Left ventricle myocardium superior (tissue), 1 donor: ENCODE measurements at regions not wholly inside any gene's neighbourhood (a gene's known extent, or its start where the extent isn't known, plus 50 kb on each side); places are given as distances from the start of the nearest gene placed in this dataset.

Experiments
- ATAC-seq: fragments of 200-7000 bp; cut with Tn5 transposase; one replicate; pipeline ENCODE4 v1.9.1; 2020; ENCODE audit warnings: mild to moderate bottlenecking, moderate library complexity
- DNase-seq: peaks from one replicate; pipeline ENCODE4 v3.0.0-alpha.2; 2020
- intact Hi-C: fragments of 100-400 bp; cut with micrococcal nuclease; formaldehyde crosslinking; loops from one replicate; pipeline ENCODE4 v1.11.0; 2022
- donor health status: DM: no; HTN: yes; CAD: no; lungs with severe emphysema.

- DNase-seq (no peak), ATAC-seq (no peak)
- intact Hi-C loops = no loop called here
These were observed 334.9 kb downstream of the BRD1 start for GRCh38 chr22:49492741-49493251.

GRCh38 chr22:49492308-49492707 lies 335.4 kb downstream of the BRD1 start:
- DNase-seq = no peak
- intact Hi-C loops = no loop called here
- ATAC-seq = no peak

GRCh38 chr22:49491726-49492125 lies 335.9 kb downstream of the BRD1 start:
- ATAC-seq (no peak), DNase-seq (no peak)
- intact Hi-C loops = no loop called here

- intact Hi-C loops = no loop called here
- ATAC-seq = no peak
- no peak for DNase-seq
These were observed 336.4 kb downstream of the BRD1 start for GRCh38 chr22:49491221-49491635.

- no peak for ATAC-seq
- intact Hi-C loops = no loop called here
These were observed 337.0 kb downstream of the BRD1 start for GRCh38 chr22:49490692-49491091.

GRCh38 chr22:49489821-49490220 lies 337.9 kb downstream of the BRD1 start:
- intact Hi-C loops = no loop called here
- no peak for ATAC-seq

More at GRCh38 chr22:49490692-49491091, 337.0 kb downstream of the BRD1 start:
- no peak for DNase-seq

GRCh38 chr22:49488943-49489342 lies 338.7 kb downstream of the BRD1 start:
- DNase-seq = no peak
- intact Hi-C loops = no loop called here
- ATAC-seq = no peak

More at GRCh38 chr22:49489821-49490220, 337.9 kb downstream of the BRD1 start:
- DNase-seq = no peak

GRCh38 chr22:49487950-49488349 lies 339.7 kb downstream of the BRD1 start:
- intact Hi-C loops = no loop called here
- DNase-seq (no peak), ATAC-seq (no peak)

GRCh38 chr22:49486225-49486624 lies 341.4 kb downstream of the BRD1 start:
- intact Hi-C loops = no loop called here
- DNase-seq (no peak), ATAC-seq (no peak)

GRCh38 chr22:49483946-49484345 lies 343.7 kb downstream of the BRD1 start:
- intact Hi-C loops = no loop called here
- no peak for DNase-seq
- no peak for ATAC-seq

GRCh38 chr22:49483281-49483870 lies 344.3 kb downstream of the BRD1 start:
- intact Hi-C loops = no loop called here
- ATAC-seq (no peak), DNase-seq (no peak)

GRCh38 chr22:49482811-49483210 lies 344.9 kb downstream of the BRD1 start:
- intact Hi-C loops = no loop called here
- DNase-seq (no peak), ATAC-seq (no peak)

- intact Hi-C loops = no loop called here
- ATAC-seq = no peak
- DNase-seq = no peak
These were observed 345.8 kb downstream of the BRD1 start for GRCh38 chr22:49481659-49482399.

- intact Hi-C loops = no loop called here
- ATAC-seq (no peak), DNase-seq (no peak)
These were observed 346.6 kb downstream of the BRD1 start for GRCh38 chr22:49480896-49481658.

GRCh38 chr22:49480331-49480730 lies 347.3 kb downstream of the BRD1 start:
- intact Hi-C loops = no loop called here
- ATAC-seq (no peak), DNase-seq (no peak)

GRCh38 chr22:49479566-49479965 lies 348.1 kb downstream of the BRD1 start:
- DNase-seq = no peak

GRCh38 chr22:49476800-49477400 lies 350.8 kb downstream of the BRD1 start:
- intact Hi-C loops = no loop called here
- DNase-seq = no peak
- no peak for ATAC-seq

More at GRCh38 chr22:49479566-49479965, 348.1 kb downstream of the BRD1 start:
- intact Hi-C loops = no loop called here
- no peak for ATAC-seq

GRCh38 chr22:49476176-49476575 lies 351.5 kb downstream of the BRD1 start:
- intact Hi-C loops = no loop called here
- ATAC-seq (no peak), DNase-seq (no peak)

GRCh38 chr22:49475253-49475652 lies 352.4 kb downstream of the BRD1 start:
- intact Hi-C loops = no loop called here
- DNase-seq (no peak), ATAC-seq (no peak)

- intact Hi-C loops = no loop called here
- ATAC-seq = no peak
These were observed 354.4 kb downstream of the BRD1 start for GRCh38 chr22:49473286-49473685.

More at GRCh38 chr22:49473286-49473685, 354.4 kb downstream of the BRD1 start:
- DNase-seq = no peak
